ENCODE measurements at regions not wholly inside any gene's neighbourhood (a gene's known extent, or its start where the extent isn't known, plus 50 kb on each side); places are given as distances from the start of the nearest gene placed in this dataset.

DNA sequence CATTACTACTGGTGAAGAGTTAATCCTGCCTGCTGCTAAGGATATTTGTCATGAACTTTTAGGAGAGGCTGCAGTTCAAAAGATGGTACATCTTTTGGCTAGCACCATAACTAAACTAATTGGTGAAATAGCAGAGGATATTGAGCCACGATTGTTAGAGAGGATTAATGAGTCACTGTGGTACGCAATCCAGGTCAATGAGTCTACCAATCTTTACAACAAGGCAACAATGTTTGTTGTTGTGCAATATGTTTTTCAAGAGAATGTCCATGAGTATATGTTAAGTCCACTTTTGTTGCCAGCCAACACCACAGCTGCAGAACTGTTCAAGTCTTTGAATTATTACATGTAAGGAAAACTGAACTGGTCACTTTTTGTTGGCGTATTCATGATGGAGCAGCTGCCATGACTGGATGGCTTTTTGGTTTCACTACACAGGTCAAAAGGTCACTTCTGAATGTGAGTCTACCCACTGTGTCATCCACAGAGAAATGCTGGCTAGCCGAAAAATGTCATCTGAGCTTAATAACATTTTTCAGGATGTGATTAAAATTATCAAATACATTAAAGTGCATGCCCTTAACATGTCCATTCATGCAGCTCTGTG lies 402.6 kb upstream of the KIF2B start:
- DNase-seq = no peak
- Histone ChIP-seq H4K8ac (ENCODE audit: low read length) (no peak overlapping the region), H3K4ac (ENCODE audit: low read depth in 1 of 2, low read length in 2 of 2) (no peak overlapping the region), H2BK120ac (ENCODE audit: low read depth, low read length) (no peak overlapping the region), H3K9ac (ENCODE audit: low read length) (no peak overlapping the region), H3K23ac (ENCODE audit: low read length in 2 of 2) (no peak overlapping the region), H2AFZ (ENCODE audit: low read depth, low read length) (no peak overlapping the region), H2AK5ac (ENCODE audit: low read length, severe bottlenecking) (no peak overlapping the region), H2BK12ac (ENCODE audit: low read length in 2 of 2) (no peak overlapping the region), H3K27ac (ENCODE audit: low read length, poor library complexity, severe bottlenecking) (no peak overlapping the region), H3K4me3 (ENCODE audit: insufficient read depth in 1 of 2, low read depth in 1 of 2, low read length in 2 of 2) (no peak overlapping the region), H3K14ac (ENCODE audit: low read length in 2 of 2) (no peak overlapping the region), H3K4me1 (ENCODE audit: control insufficient read depth, insufficient read depth, low read depth, low read length) (no peaks in the 10 kb centered on the region), H3K9me3 (ENCODE audit: control insufficient read depth, low read length) (peaks cover 24% of the 10 kb centered on the region), H3K36me3 (ENCODE audit: control insufficient read depth in 1 of 2, insufficient read depth in 2 of 2, low read depth in 1 of 2, low read length in 2 of 2) (no peaks in the 10 kb centered on the region), H2BK15ac (ENCODE audit: low read depth, poor library complexity, severe bottlenecking) (no peak overlapping the region), H3K27me3 (ENCODE audit: control insufficient read depth in 1 of 2, insufficient read depth in 1 of 2, low read length in 2 of 2) (no peaks in the 10 kb centered on the region), H3K79me1 (replicated peaks; ENCODE audit: low read length, poor library complexity, severe bottlenecking) (no peaks in the 10 kb centered on the region), H2BK5ac (ENCODE audit: low read depth, low read length, poor library complexity, severe bottlenecking) (no peak overlapping the region), H4K91ac (ENCODE audit: low read length) (no peak overlapping the region), H3K4me2 (ENCODE audit: low read length, poor library complexity, severe bottlenecking) (no peak overlapping the region), H3K18ac (ENCODE audit: low read depth in 1 of 2, low read length in 2 of 2) (no peak overlapping the region)
- 88% methylated on average over 3 of the region's 4 CpGs for WGBS

DNA sequence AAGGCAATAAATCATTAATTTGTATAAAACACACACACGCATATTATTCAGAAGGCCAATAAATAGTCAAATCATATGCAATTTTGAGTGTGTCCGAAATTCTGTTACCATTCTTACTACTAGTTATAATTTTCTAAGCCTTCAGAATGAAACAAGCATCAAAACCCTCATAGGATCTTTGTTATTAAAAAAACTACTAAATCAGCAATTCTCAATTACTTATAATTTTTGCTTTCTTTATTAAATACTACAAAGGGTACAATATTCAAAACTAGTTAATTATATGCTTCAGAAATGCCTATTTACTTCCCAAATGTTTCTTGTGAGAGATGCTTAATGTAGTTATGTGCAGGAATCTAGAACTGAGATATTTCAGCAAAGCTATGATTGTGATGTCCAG lies 413.1 kb upstream of the KIF2B start:
- H3K36me3 ChIP-seq (ENCODE audit: control insufficient read depth in 1 of 2, insufficient read depth in 2 of 2, low read depth in 1 of 2, low read length in 2 of 2) = no peaks in the 10 kb centered on the region
- no peak overlapping the region for H2AK5ac ChIP-seq (ENCODE audit: low read length, severe bottlenecking)
- H3K27ac ChIP-seq (ENCODE audit: low read length, poor library complexity, severe bottlenecking) = no peak overlapping the region

DNA sequence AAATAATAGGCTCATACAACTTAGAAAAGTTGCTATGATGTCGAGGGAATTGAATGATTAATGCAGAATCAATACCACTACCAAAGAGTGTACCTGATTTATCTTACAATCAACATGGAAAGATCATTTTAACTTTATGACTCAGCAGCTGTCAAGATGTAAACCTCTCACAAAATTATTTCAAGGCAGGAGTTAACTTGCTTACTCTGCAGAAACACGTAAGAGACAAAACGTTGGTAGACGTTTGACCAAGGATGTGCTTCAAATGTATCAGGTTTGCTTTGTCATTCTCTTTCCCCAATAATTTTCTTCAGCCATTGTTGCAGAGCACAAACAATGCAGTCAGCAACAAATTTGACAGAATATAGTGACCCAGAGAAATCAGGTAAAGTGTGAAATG lies 415.8 kb upstream of the KIF2B start:
- no peak overlapping the region for H3K23ac ChIP-seq (ENCODE audit: low read length in 2 of 2)
- 88% methylated on average over 4 of the region's 4 CpGs for WGBS
- no peaks in the 10 kb centered on the region for H3K4me1 ChIP-seq (ENCODE audit: control insufficient read depth, insufficient read depth, low read depth, low read length)
- H2AK5ac ChIP-seq (ENCODE audit: low read length, severe bottlenecking) = no peak overlapping the region
- H3K9ac ChIP-seq (ENCODE audit: low read length) = no peak overlapping the region
- H2BK12ac ChIP-seq (ENCODE audit: low read length in 2 of 2) = no peak overlapping the region
- H3K18ac ChIP-seq (ENCODE audit: low read depth in 1 of 2, low read length in 2 of 2) = no peak overlapping the region
- no peak overlapping the region for H3K14ac ChIP-seq (ENCODE audit: low read length in 2 of 2)
- no peak for DNase-seq
- H3K79me1 ChIP-seq (replicated peaks; ENCODE audit: low read length, poor library complexity, severe bottlenecking) = no peaks in the 10 kb centered on the region
- H3K27me3 ChIP-seq (ENCODE audit: control insufficient read depth in 1 of 2, insufficient read depth in 1 of 2, low read length in 2 of 2) = no peaks in the 10 kb centered on the region
- no peak overlapping the region for H2BK120ac ChIP-seq (ENCODE audit: low read depth, low read length)
- H3K4ac ChIP-seq (ENCODE audit: low read depth in 1 of 2, low read length in 2 of 2) = no peak overlapping the region
- H3K4me2 ChIP-seq (ENCODE audit: low read length, poor library complexity, severe bottlenecking) = no peak overlapping the region
- no peak overlapping the region for H3K4me3 ChIP-seq (ENCODE audit: insufficient read depth in 1 of 2, low read depth in 1 of 2, low read length in 2 of 2)
- no peak overlapping the region for H3K27ac ChIP-seq (ENCODE audit: low read length, poor library complexity, severe bottlenecking)
- H2AFZ ChIP-seq (ENCODE audit: low read depth, low read length) = no peak overlapping the region
- H4K91ac ChIP-seq (ENCODE audit: low read length) = no peak overlapping the region
- peaks cover 45% of the 10 kb centered on the region for H3K9me3 ChIP-seq (ENCODE audit: control insufficient read depth, low read length)
- no peak overlapping the region for H2BK15ac ChIP-seq (ENCODE audit: low read depth, poor library complexity, severe bottlenecking)
- H4K8ac ChIP-seq (ENCODE audit: low read length) = no peak overlapping the region
- H3K36me3 ChIP-seq (ENCODE audit: control insufficient read depth in 1 of 2, insufficient read depth in 2 of 2, low read depth in 1 of 2, low read length in 2 of 2) = no peaks in the 10 kb centered on the region
- no peak overlapping the region for H2BK5ac ChIP-seq (ENCODE audit: low read depth, low read length, poor library complexity, severe bottlenecking)

More for the DNA sequence above, 413.1 kb upstream of the KIF2B start:
- Histone ChIP-seq H3K4me2 (ENCODE audit: low read length, poor library complexity, severe bottlenecking) (no peak overlapping the region), H2BK120ac (ENCODE audit: low read depth, low read length) (no peak overlapping the region), H3K23ac (ENCODE audit: low read length in 2 of 2) (no peak overlapping the region), H3K4me3 (ENCODE audit: insufficient read depth in 1 of 2, low read depth in 1 of 2, low read length in 2 of 2) (no peak overlapping the region), H2BK12ac (ENCODE audit: low read length in 2 of 2) (no peak overlapping the region), H4K91ac (ENCODE audit: low read length) (no peak overlapping the region), H2AFZ (ENCODE audit: low read depth, low read length) (no peak overlapping the region), H4K8ac (ENCODE audit: low read length) (no peak overlapping the region), H3K9me3 (ENCODE audit: control insufficient read depth, low read length) (peaks cover 28% of the 10 kb centered on the region), H2BK15ac (ENCODE audit: low read depth, poor library complexity, severe bottlenecking) (no peak overlapping the region), H3K4ac (ENCODE audit: low read depth in 1 of 2, low read length in 2 of 2) (no peak overlapping the region), H3K9ac (ENCODE audit: low read length) (no peak overlapping the region), H3K79me1 (replicated peaks; ENCODE audit: low read length, poor library complexity, severe bottlenecking) (no peaks in the 10 kb centered on the region), H3K4me1 (ENCODE audit: control insufficient read depth, insufficient read depth, low read depth, low read length) (no peaks in the 10 kb centered on the region), H3K14ac (ENCODE audit: low read length in 2 of 2) (no peak overlapping the region), H3K18ac (ENCODE audit: low read depth in 1 of 2, low read length in 2 of 2) (no peak overlapping the region), H2BK5ac (ENCODE audit: low read depth, low read length, poor library complexity, severe bottlenecking) (no peak overlapping the region), H3K27me3 (ENCODE audit: control insufficient read depth in 1 of 2, insufficient read depth in 1 of 2, low read length in 2 of 2) (no peaks in the 10 kb centered on the region)
- WGBS = 55% methylated on average over 2 of the region's 2 CpGs
- DNase-seq = no peak

DNA sequence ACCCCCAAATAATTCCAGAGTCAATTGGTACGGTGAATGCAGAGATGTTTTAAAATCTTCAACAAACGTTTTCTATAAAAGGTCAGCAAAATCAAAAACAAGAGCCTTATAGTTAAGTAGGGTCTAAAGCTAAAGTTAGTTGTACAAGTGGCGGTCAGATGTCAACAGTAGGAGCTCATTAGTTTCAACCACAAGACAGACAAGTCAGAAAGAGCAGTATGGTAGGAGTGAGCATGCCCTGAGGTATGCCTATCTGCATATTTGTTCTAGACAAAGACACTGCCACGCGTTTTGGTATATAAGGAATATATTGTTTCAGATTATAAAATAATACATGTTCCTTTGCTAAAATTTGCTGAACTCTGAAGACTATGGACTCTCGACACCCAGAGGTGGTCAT lies 431.5 kb upstream of the KIF2B start:
- 82% methylated on average over 2 of the region's 6 CpGs for WGBS

More for the DNA sequence above, 431.5 kb upstream of the KIF2B start:
- H3K23ac ChIP-seq (ENCODE audit: low read length in 2 of 2) = no peak overlapping the region
- DNase-seq = no peak
- H2BK120ac ChIP-seq (ENCODE audit: low read depth, low read length) = no peak overlapping the region
- no peak overlapping the region for H3K4ac ChIP-seq (ENCODE audit: low read depth in 1 of 2, low read length in 2 of 2)
- peaks cover 4% of the 10 kb centered on the region for H3K9me3 ChIP-seq (ENCODE audit: control insufficient read depth, low read length)
- no peak overlapping the region for H3K27ac ChIP-seq (ENCODE audit: low read length, poor library complexity, severe bottlenecking)
- no peak overlapping the region for H2BK12ac ChIP-seq (ENCODE audit: low read length in 2 of 2)
- H3K9ac ChIP-seq (ENCODE audit: low read length) = no peak overlapping the region
- H2AK5ac ChIP-seq (ENCODE audit: low read length, severe bottlenecking) = no peak overlapping the region
- no peaks in the 10 kb centered on the region for H3K27me3 ChIP-seq (ENCODE audit: control insufficient read depth in 1 of 2, insufficient read depth in 1 of 2, low read length in 2 of 2)
- H3K14ac ChIP-seq (ENCODE audit: low read length in 2 of 2) = no peak overlapping the region
- H3K79me1 ChIP-seq (replicated peaks; ENCODE audit: low read length, poor library complexity, severe bottlenecking) = no peaks in the 10 kb centered on the region
- H3K4me2 ChIP-seq (ENCODE audit: low read length, poor library complexity, severe bottlenecking) = no peak overlapping the region
- H3K4me3 ChIP-seq (ENCODE audit: insufficient read depth in 1 of 2, low read depth in 1 of 2, low read length in 2 of 2) = no peak overlapping the region
- H2BK15ac ChIP-seq (ENCODE audit: low read depth, poor library complexity, severe bottlenecking) = no peak overlapping the region
- H3K4me1 ChIP-seq (ENCODE audit: control insufficient read depth, insufficient read depth, low read depth, low read length) = no peaks in the 10 kb centered on the region
- H4K8ac ChIP-seq (ENCODE audit: low read length) = no peak overlapping the region
- H2BK5ac ChIP-seq (ENCODE audit: low read depth, low read length, poor library complexity, severe bottlenecking) = no peak overlapping the region
- H3K18ac ChIP-seq (ENCODE audit: low read depth in 1 of 2, low read length in 2 of 2) = no peak overlapping the region
- no peak overlapping the region for H4K91ac ChIP-seq (ENCODE audit: low read length)
- no peak overlapping the region for H2AFZ ChIP-seq (ENCODE audit: low read depth, low read length)
- H3K36me3 ChIP-seq (ENCODE audit: control insufficient read depth in 1 of 2, insufficient read depth in 2 of 2, low read depth in 1 of 2, low read length in 2 of 2) = no peaks in the 10 kb centered on the region

All from mesenchymal stem cell (in vitro differentiated cells and primary cell).